HCT116 (cell line): ENCODE measurements at regions not wholly inside any gene's neighbourhood (a gene's known extent, or its start where the extent isn't known, plus 50 kb on each side); places are given as distances from the start of the nearest gene placed in this dataset.

Source experiments
- ATAC-seq: fragments of 200-7000 bp; cut with Tn5 transposase; 2 replicates; pipeline ENCODE4 v1.9.1; 2020; ENCODE audit warnings: mild to moderate bottlenecking, moderate library complexity
- BruUV-seq: library from RNA; stranded (reverse); fragments of 400-500 nt; replicated peaks from 2 replicates; lab custom pipeline; 2021; lab: Mats Ljungman, UMichigan
- CTCF ChIA-PET: fragments of 300-600 bp; sonication (Branson Sonifier 250); formaldehyde crosslinking; loops from one replicate; lab custom pipeline; 2021; ENCODE audit warnings: antibody characterized with exemption; lab: Charles Lee
- POLR2A ChIA-PET: fragments of 300-600, 350-600 bp; sonication (Branson Sonifier 250); formaldehyde crosslinking; loops from one replicate; lab custom pipeline; 2021; ENCODE audit warnings: antibody characterized with exemption; lab: Charles Lee
- RAD21 ChIA-PET, 2 experiments: fragments of 300-600 bp; sonication (Branson Sonifier 250); formaldehyde crosslinking; loops; one replicate each; lab custom pipeline; 2023; ENCODE audit warnings: low total read pairs in 2 of 2; ENCODE audit not compliant: uncharacterized antibody in 2 of 2, unreplicated experiment in 2 of 2, low non-redundant PET in 1 of 2; lab: Charles Lee
- DNase-seq: peaks from one replicate; pipeline ENCODE4 v3.0.0-alpha.2; 2010; ENCODE audit warnings: low read depth, low spot score
- H2AFZ ChIP-seq: fragments of 200-600 bp; shearing (Covaris generic), sonication (generic); 2 replicates; pipeline ENCODE4 v1.6.1; 2017; ENCODE audit warnings: low read depth, mixed run types, mixed read lengths, antibody characterized with exemption, low read length; ENCODE audit not compliant: poor library complexity, severe bottlenecking
- H3K27ac ChIP-seq: 2 replicates; pipeline ENCODE4 v1.5.1; 2012; ENCODE audit warnings: low read depth, low read length
- H3K27me3 ChIP-seq: fragments of 200-600 bp; sonication (generic); 2 replicates; pipeline ENCODE4 v1.6.1; 2016; ENCODE audit warnings: mixed run types, low read length, mixed read lengths; ENCODE audit not compliant: insufficient read depth
- H3K36me3 ChIP-seq, 2 experiments: fragments of 200-500 bp in 1 of 2; fragments of 200-600 bp in 1 of 2; sonication (Bioruptor generic) in 1 of 2; sonication (generic) in 1 of 2; 2 replicates each; pipeline versions ENCODE4 v1.5.1 to v1.6.1; 2014 to 2016; ENCODE audit warnings: low read length in 2 of 2, inconsistent platforms in 1 of 2, mixed read lengths in 1 of 2, mixed run types in 1 of 2; ENCODE audit not compliant: insufficient read depth in 2 of 2, control insufficient read depth in 1 of 2
- H3K4me1 ChIP-seq, 2 experiments: fragments of 200-600 bp in 1 of 2; sonication (generic) in 1 of 2; 2 replicates each; pipeline versions ENCODE4 v1.5.1 to v1.6.1; 2012 to 2017; ENCODE audit warnings: low read length in 2 of 2, inconsistent platforms in 1 of 2, mild to moderate bottlenecking in 1 of 2, mixed read lengths in 1 of 2, mixed run types in 1 of 2, moderate library complexity in 1 of 2; ENCODE audit not compliant: insufficient read depth in 2 of 2, control insufficient read depth in 1 of 2
- H3K4me2 ChIP-seq: fragments of 200-600 bp; sonication (generic); 2 replicates; pipeline ENCODE4 v1.6.1; 2017; ENCODE audit warnings: mixed run types, low read length, mixed read lengths
- H3K4me3 ChIP-seq, 2 experiments: fragments of 200-600 bp in 1 of 2; sonication (generic) in 1 of 2; replicated peaks in 1 of 2; 2 replicates each; pipeline ENCODE4 v1.5.1; 2011 to 2016; ENCODE audit warnings: low read length in 2 of 2, control low read depth in 1 of 2, low read depth in 1 of 2, mild to moderate bottlenecking in 1 of 2, mixed read lengths in 1 of 2, mixed run types in 1 of 2
- H3K79me2 ChIP-seq: fragments of 200-600 bp; sonication (generic); 2 replicates; pipeline ENCODE4 v1.6.1; 2017; ENCODE audit warnings: mild to moderate bottlenecking, mixed run types, low read length, moderate library complexity, mixed read lengths; ENCODE audit not compliant: insufficient read depth
- H3K9ac ChIP-seq: fragments of 200-600 bp; sonication (generic); 2 replicates; pipeline ENCODE4 v1.6.1; 2016; ENCODE audit warnings: low read length, mixed read lengths
- H3K9me2 ChIP-seq: fragments of 200-600 bp; sonication (generic), shearing (Covaris generic); 2 replicates; pipeline ENCODE4 v1.6.1; 2017; ENCODE audit warnings: mixed run types, mild to moderate bottlenecking, moderate library complexity; ENCODE audit not compliant: insufficient read depth
- H3K9me3 ChIP-seq, 2 experiments: fragments of 200-500 bp in 1 of 2; fragments of 200-600 bp in 1 of 2; sonication (Bioruptor generic) in 1 of 2; sonication (generic) in 1 of 2; 2 replicates each; pipeline ENCODE4 v1.6.1; 2014 to 2017; ENCODE audit warnings: low read length in 2 of 2, mixed read lengths in 2 of 2, inconsistent platforms in 1 of 2, low read depth in 1 of 2, mild to moderate bottlenecking in 1 of 2, mixed run types in 1 of 2, moderate library complexity in 1 of 2; ENCODE audit not compliant: control insufficient read depth in 1 of 2, insufficient read depth in 1 of 2
- H4K20me1 ChIP-seq: fragments of 200-600 bp; sonication (generic), shearing (Covaris generic); 2 replicates; pipeline ENCODE4 v1.6.1; 2017; ENCODE audit warnings: mixed run types, mild to moderate bottlenecking, moderate library complexity; ENCODE audit not compliant: insufficient read depth
- EZH2 ChIP-seq: fragments of 200-600 bp; sonication (generic); IDR thresholded peaks from 2 replicates; pipeline ENCODE4 v1.6.1; 2017; ENCODE audit warnings: antibody characterized with exemption, mixed run types
- JUND ChIP-seq: IDR thresholded peaks from 2 replicates; pipeline ENCODE4 v1.6.1; 2012
- RAD21 ChIP-seq: IDR thresholded peaks from 2 replicates; pipeline ENCODE4 v1.6.1; 2012; ENCODE audit warnings: low read depth, mild to moderate bottlenecking
- intact Hi-C: fragments of 100-400 bp; cut with micrococcal nuclease; formaldehyde crosslinking; loops from 2 replicates; pipeline ENCODE4 v1.10.0; 2022
- TF ChIP-seq, protein P1 (sequence below): IDR thresholded peaks from 2 replicates; pipeline ENCODE4 v1.6.1; 2012
- TF ChIP-seq, protein P2 (sequence below): IDR thresholded peaks from 2 replicates; pipeline ENCODE4 v1.6.1; 2012
- TF ChIP-seq, protein P3 (sequence below): IDR thresholded peaks from 2 replicates; pipeline ENCODE4 v1.6.1; 2012; ENCODE audit warnings: low read depth
- TF ChIP-seq, protein P4 (sequence below), 3 experiments: fragments of 200-600 bp in 1 of 3; sonication (generic) in 1 of 3; IDR thresholded peaks in 2 of 3; conservative IDR thresholded peaks in 1 of 3; 2 replicates each; pipeline ENCODE4 v1.5.1; 2012 to 2017; ENCODE audit warnings: low read depth in 2 of 3, low read length in 2 of 3, antibody characterized with exemption in 1 of 3, borderline replicate concordance in 1 of 3, control low read depth in 1 of 3, mild to moderate bottlenecking in 1 of 3, mixed read lengths in 1 of 3, mixed run types in 1 of 3, moderate library complexity in 1 of 3; ENCODE audit not compliant: insufficient read depth in 1 of 3

DNA sequence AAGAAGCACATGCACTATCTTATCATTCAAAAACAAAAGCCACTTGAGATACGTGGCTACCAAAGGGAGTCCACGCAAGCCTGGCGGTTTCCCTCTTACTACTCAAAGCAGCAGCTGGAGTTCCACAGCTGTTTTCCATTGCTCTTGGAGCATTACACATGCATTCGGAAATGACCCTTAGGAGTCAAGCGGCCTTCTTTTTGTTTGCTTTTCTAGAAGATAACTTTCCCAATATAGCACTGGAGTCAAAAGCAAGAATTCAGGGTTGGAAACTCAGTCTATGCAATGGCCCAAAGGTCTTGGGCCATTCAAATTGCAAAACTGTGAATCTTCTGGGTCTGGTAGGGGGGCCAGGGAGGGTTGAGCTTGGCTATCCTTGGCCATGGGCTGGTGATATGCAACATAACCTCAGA, 97.8 kb upstream of the MAF start:
- Histone ChIP-seq H3K4me2 (no peak overlapping the region), H2AFZ (no peak overlapping the region), H3K4me1 (no peaks in the 10 kb centered on the region), H3K9me2 (no peaks in the 10 kb centered on the region), H3K79me2 (no peaks in the 10 kb centered on the region)
- no TSS peak for BruUV-seq
- no peak for ATAC-seq
- RAD21 ChIA-PET, result no interaction called here
- intact Hi-C loops, result no loop called here
- TF ChIP-seq JUND, result no peak
- TF ChIP-seq, all 23 proteins: peak for 0
- H3K27ac ChIP-seq, result no peak overlapping the region
- CTCF ChIA-PET, result no interaction called here
- POLR2A ChIA-PET, result no interaction called here
- no peak overlapping the region for H3K4me3 ChIP-seq
- DNase-seq, result no peak
- no peaks in the 10 kb centered on the region for H4K20me1 ChIP-seq
- H3K9ac ChIP-seq, result no peak overlapping the region
- H3K36me3 ChIP-seq, result no peaks in the 10 kb centered on the region
- H3K9me3 ChIP-seq, result peaks cover 41 to 45% of the 10 kb centered on the region in 2 experiments; a peak in 3 of 4 replicates
- no peaks in the 10 kb centered on the region for H3K27me3 ChIP-seq

DNA sequence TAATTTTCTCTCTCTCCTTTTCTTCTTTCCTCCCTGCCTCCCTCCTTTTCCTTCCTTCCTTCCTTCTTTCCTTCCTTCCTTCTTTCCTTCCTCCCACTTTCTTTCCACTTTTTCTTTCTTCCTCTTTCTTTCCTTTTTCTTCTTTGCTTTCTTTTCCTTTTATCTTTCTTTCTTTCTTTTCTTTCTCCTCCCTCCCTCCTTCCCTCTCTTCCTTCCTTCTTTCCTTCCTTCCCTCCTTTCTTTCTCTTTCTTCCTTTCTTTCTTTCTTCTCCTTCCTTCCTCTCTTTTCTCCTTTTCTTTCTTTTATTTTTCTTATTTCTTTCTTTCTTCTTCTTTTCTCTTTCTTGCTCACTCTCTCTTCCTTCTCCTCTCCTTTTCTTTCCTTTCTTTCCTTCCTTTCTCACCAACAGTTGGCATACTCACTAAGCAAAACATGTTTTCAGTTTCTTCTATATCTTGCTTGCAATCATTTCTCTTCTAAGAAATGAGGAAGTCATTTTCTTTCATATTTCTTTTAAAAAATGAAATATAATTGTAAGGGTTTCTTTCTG, 97.1 kb upstream of the MAF start:
- Histone ChIP-seq H4K20me1 (no peaks in the 10 kb centered on the region), H3K36me3 (no peaks in the 10 kb centered on the region), H3K4me2 (no peak overlapping the region), H3K9me2 (no peaks in the 10 kb centered on the region), H3K9me3 (peaks cover 37 to 45% of the 10 kb centered on the region in 2 experiments; a peak in 3 of 4 replicates), H3K27me3 (no peaks in the 10 kb centered on the region), H3K9ac (no peak overlapping the region), H2AFZ (no peak overlapping the region), H3K27ac (no peak overlapping the region), H3K4me1 (no peaks in the 10 kb centered on the region), H3K79me2 (no peaks in the 10 kb centered on the region), H3K4me3 (no peak overlapping the region)
- ChIA-PET CTCF (no interaction called here), RAD21 (no interaction called here), POLR2A (no interaction called here)
- intact Hi-C loops, result no loop called here
- TF ChIP-seq, protein P1, sequence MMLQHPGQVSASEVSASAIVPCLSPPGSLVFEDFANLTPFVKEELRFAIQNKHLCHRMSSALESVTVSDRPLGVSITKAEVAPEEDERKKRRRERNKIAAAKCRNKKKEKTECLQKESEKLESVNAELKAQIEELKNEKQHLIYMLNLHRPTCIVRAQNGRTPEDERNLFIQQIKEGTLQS, result no peak
- no peak for ATAC-seq
- no peak for DNase-seq
- BruUV-seq, result no TSS peak

DNA sequence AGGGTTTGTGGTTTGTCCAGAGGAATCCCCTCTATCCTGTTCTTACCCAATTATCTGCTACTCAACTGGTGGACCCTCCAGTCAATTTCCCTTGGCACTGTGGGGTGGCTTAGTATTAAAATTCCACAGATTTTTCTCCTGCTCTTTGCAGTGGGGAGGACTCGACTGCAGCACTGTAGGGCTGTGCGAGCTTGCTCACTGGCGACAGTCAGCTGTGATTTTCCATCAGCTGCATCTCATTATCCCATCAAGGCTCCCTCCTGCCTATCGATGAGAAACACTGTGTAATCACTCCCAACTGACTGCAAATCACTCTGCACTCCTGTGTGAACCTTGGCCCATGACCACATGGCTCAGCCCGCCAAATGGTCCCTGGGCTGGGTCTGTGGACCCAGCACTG, 90.5 kb upstream of the MAF start:
- no peaks in the 10 kb centered on the region for H3K79me2 ChIP-seq
- no peaks in the 10 kb centered on the region for H3K27me3 ChIP-seq
- ChIA-PET POLR2A (no interaction called here), CTCF (no interaction called here), RAD21 (no interaction called here)
- no peak for DNase-seq
- no peak overlapping the region for H2AFZ ChIP-seq
- peaks cover 47 to 48% of the 10 kb centered on the region in 2 experiments; a peak in 3 of 4 replicates for H3K9me3 ChIP-seq
- H3K9ac ChIP-seq, result no peak overlapping the region
- H3K27ac ChIP-seq, result no peak overlapping the region
- H3K9me2 ChIP-seq, result no peaks in the 10 kb centered on the region
- no peaks in the 10 kb centered on the region for H3K4me1 ChIP-seq
- H3K36me3 ChIP-seq, result no peaks in the 10 kb centered on the region
- no peak overlapping the region for H3K4me3 ChIP-seq
- BruUV-seq, result no TSS peak
- ATAC-seq, result no peak
- intact Hi-C loops, result no loop called here
- no peaks in the 10 kb centered on the region for H4K20me1 ChIP-seq
- no peak overlapping the region for H3K4me2 ChIP-seq
- TF ChIP-seq, protein P2, sequence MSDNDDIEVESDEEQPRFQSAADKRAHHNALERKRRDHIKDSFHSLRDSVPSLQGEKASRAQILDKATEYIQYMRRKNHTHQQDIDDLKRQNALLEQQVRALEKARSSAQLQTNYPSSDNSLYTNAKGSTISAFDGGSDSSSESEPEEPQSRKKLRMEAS, result no peak
- TF ChIP-seq RAD21 (no peak), EZH2 (no peak)
- TF ChIP-seq, protein P3, sequence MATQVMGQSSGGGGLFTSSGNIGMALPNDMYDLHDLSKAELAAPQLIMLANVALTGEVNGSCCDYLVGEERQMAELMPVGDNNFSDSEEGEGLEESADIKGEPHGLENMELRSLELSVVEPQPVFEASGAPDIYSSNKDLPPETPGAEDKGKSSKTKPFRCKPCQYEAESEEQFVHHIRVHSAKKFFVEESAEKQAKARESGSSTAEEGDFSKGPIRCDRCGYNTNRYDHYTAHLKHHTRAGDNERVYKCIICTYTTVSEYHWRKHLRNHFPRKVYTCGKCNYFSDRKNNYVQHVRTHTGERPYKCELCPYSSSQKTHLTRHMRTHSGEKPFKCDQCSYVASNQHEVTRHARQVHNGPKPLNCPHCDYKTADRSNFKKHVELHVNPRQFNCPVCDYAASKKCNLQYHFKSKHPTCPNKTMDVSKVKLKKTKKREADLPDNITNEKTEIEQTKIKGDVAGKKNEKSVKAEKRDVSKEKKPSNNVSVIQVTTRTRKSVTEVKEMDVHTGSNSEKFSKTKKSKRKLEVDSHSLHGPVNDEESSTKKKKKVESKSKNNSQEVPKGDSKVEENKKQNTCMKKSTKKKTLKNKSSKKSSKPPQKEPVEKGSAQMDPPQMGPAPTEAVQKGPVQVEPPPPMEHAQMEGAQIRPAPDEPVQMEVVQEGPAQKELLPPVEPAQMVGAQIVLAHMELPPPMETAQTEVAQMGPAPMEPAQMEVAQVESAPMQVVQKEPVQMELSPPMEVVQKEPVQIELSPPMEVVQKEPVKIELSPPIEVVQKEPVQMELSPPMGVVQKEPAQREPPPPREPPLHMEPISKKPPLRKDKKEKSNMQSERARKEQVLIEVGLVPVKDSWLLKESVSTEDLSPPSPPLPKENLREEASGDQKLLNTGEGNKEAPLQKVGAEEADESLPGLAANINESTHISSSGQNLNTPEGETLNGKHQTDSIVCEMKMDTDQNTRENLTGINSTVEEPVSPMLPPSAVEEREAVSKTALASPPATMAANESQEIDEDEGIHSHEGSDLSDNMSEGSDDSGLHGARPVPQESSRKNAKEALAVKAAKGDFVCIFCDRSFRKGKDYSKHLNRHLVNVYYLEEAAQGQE, result no peak
- TF ChIP-seq, protein P4, sequence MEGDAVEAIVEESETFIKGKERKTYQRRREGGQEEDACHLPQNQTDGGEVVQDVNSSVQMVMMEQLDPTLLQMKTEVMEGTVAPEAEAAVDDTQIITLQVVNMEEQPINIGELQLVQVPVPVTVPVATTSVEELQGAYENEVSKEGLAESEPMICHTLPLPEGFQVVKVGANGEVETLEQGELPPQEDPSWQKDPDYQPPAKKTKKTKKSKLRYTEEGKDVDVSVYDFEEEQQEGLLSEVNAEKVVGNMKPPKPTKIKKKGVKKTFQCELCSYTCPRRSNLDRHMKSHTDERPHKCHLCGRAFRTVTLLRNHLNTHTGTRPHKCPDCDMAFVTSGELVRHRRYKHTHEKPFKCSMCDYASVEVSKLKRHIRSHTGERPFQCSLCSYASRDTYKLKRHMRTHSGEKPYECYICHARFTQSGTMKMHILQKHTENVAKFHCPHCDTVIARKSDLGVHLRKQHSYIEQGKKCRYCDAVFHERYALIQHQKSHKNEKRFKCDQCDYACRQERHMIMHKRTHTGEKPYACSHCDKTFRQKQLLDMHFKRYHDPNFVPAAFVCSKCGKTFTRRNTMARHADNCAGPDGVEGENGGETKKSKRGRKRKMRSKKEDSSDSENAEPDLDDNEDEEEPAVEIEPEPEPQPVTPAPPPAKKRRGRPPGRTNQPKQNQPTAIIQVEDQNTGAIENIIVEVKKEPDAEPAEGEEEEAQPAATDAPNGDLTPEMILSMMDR (IDR thresholded peaks at IDR 0.05 in 2 of 3, conservative IDR thresholded peaks at IDR 0.05 in 1 of 3; ENCODE audit: borderline replicate concordance in 1 of 3, insufficient read depth in 1 of 3, low read depth in 2 of 3, low read length in 2 of 3), result no peak
